GM23338 (cell line): ENCODE measurements at regions not wholly inside any gene's neighbourhood (a gene's known extent, or its start where the extent isn't known, plus 50 kb on each side); places are given as distances from the start of the nearest gene placed in this dataset.

Experiments
- CREB1 ChIP-seq: fragments of 250-450 bp; sonication (Bioruptor Pico); IDR thresholded peaks from 2 replicates; pipeline ENCODE4 v1.5.0; 2020; ENCODE audit warnings: low read depth, mild to moderate bottlenecking, moderate library complexity
- EZH2 ChIP-seq: fragments of 200-600 bp; sonication (generic); IDR thresholded peaks from one replicate; pipeline ENCODE4 v1.8.0; 2017; ENCODE audit warnings: antibody characterized with exemption, mild to moderate bottlenecking, low read depth; ENCODE audit not compliant: unreplicated experiment
- EZH2phosphoT487 ChIP-seq: fragments of 200-600 bp; sonication (generic); IDR thresholded peaks from one replicate; pipeline ENCODE4 v1.8.1; 2018; ENCODE audit warnings: antibody characterized with exemption; ENCODE audit not compliant: unreplicated experiment
- JUNB ChIP-seq: IDR thresholded peaks from one replicate; pipeline ENCODE4 v1.6.1; 2016; ENCODE audit warnings: antibody characterized with exemption; ENCODE audit not compliant: unreplicated experiment
- POLR2AphosphoS5 ChIP-seq: IDR thresholded peaks from 2 replicates; pipeline ENCODE4 v1.6.1; 2016; ENCODE audit warnings: antibody characterized with exemption, low read depth
- ZNF331 ChIP-seq: fragments of 250-450 bp; sonication (Bioruptor Pico); IDR thresholded peaks from 2 replicates; pipeline ENCODE4 v1.5.0; 2020; ENCODE audit warnings: low read depth, mild to moderate bottlenecking, moderate library complexity
- TF ChIP-seq, protein P1 (sequence below), 2 experiments: fragments of 200-600 bp in 1 of 2; sonication (generic) in 1 of 2; conservative IDR thresholded peaks; 2 replicates each; pipeline versions ENCODE4 v1.5.1 to v1.6.1; 2016 to 2017; ENCODE audit warnings: antibody characterized with exemption in 2 of 2, low read depth in 2 of 2, mild to moderate bottlenecking in 2 of 2, moderate library complexity in 1 of 2
- TF ChIP-seq, protein P2 (sequence below): IDR thresholded peaks from 2 replicates; pipeline ENCODE4 v1.6.1; 2016; ENCODE audit warnings: antibody characterized with exemption

DNA sequence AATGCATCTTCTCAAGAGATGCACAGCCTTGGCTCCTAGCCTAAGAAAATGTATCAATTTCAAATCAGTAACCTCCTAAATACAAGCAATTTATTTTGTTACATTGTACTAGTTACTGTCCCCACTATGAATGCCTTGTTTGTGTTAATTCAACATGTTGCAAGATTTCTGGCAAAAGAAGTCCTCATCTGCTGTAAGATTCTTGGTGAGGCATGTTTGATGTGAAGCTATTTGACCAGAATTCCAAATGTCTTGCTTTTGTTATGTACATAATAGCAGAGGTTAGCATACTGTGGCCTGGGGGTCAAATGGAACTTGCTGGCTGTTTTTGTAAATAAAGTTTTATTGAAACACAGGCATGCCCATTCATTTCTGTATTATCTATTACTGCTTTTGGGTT, 1023.1 kb upstream of the WWC1 start:
- TF ChIP-seq, protein P1, sequence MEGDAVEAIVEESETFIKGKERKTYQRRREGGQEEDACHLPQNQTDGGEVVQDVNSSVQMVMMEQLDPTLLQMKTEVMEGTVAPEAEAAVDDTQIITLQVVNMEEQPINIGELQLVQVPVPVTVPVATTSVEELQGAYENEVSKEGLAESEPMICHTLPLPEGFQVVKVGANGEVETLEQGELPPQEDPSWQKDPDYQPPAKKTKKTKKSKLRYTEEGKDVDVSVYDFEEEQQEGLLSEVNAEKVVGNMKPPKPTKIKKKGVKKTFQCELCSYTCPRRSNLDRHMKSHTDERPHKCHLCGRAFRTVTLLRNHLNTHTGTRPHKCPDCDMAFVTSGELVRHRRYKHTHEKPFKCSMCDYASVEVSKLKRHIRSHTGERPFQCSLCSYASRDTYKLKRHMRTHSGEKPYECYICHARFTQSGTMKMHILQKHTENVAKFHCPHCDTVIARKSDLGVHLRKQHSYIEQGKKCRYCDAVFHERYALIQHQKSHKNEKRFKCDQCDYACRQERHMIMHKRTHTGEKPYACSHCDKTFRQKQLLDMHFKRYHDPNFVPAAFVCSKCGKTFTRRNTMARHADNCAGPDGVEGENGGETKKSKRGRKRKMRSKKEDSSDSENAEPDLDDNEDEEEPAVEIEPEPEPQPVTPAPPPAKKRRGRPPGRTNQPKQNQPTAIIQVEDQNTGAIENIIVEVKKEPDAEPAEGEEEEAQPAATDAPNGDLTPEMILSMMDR (conservative IDR thresholded peaks at IDR 0.05; ENCODE audit: low read depth in 2 of 2) = no peak
- TF ChIP-seq EZH2 (no peak), POLR2AphosphoS5 (no peak), ZNF331 (CRISPR knock-in tag) (no peak), JUNB (no peak), CREB1 (CRISPR knock-in tag) (no peak), EZH2phosphoT487 (no peak)
- TF ChIP-seq, protein P2, sequence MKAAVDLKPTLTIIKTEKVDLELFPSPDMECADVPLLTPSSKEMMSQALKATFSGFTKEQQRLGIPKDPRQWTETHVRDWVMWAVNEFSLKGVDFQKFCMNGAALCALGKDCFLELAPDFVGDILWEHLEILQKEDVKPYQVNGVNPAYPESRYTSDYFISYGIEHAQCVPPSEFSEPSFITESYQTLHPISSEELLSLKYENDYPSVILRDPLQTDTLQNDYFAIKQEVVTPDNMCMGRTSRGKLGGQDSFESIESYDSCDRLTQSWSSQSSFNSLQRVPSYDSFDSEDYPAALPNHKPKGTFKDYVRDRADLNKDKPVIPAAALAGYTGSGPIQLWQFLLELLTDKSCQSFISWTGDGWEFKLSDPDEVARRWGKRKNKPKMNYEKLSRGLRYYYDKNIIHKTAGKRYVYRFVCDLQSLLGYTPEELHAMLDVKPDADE = no peak
